Keratinocyte (primary cell): ENCODE measurements at regions not wholly inside any gene's neighbourhood (a gene's known extent, or its start where the extent isn't known, plus 50 kb on each side); places are given as distances from the start of the nearest gene placed in this dataset.
"Not testable (repeated sequence)": the region's sequence is repeated elsewhere in the genome, so short reads cannot be mapped to it uniquely, and the experiment has no call there.

ENCODE experiments used
- DNase-seq: peaks from one replicate; pipeline ENCODE4 v3.0.0-alpha.2; 2011; ENCODE audit warnings: low read depth, missing footprints, low spot score
- FAIRE-seq: peaks from 2 replicates; lab custom pipeline; 2011; peaks lifted over from hg19 to GRCh38; lab: Jason Lieb, UNC
- H2AFZ ChIP-seq: 2 replicates; pipeline ENCODE4 v1.6.0; 2012; ENCODE audit warnings: low read length, control low read depth, inconsistent platforms; ENCODE audit not compliant: control insufficient read depth
- H3K27ac ChIP-seq: 2 replicates; pipeline ENCODE4 v1.5.1; 2011; ENCODE audit warnings: low read length; ENCODE audit not compliant: control insufficient read depth, insufficient read depth
- H3K27me3 ChIP-seq: 3 replicates; pipeline ENCODE4 v1.6.0; 2011; ENCODE audit warnings: low read length; ENCODE audit not compliant: control insufficient read depth, insufficient read depth; ENCODE audit errors: extremely low read depth
- H3K36me3 ChIP-seq, 2 experiments: 2 replicates in 1 of 2; 3 replicates in 1 of 2; pipeline ENCODE4 v1.5.1; 2011; ENCODE audit warnings: low read length in 2 of 2, mild to moderate bottlenecking in 1 of 2; ENCODE audit not compliant: control insufficient read depth in 2 of 2, insufficient read depth in 2 of 2; ENCODE audit errors: extremely low read depth in 1 of 2
- H3K4me1 ChIP-seq: 3 replicates; pipeline ENCODE4 v1.5.1; 2011; ENCODE audit warnings: low read length; ENCODE audit not compliant: control insufficient read depth, insufficient read depth; ENCODE audit errors: extremely low read depth
- H3K4me2 ChIP-seq: 3 replicates; pipeline ENCODE4 v1.6.0; 2011; ENCODE audit warnings: low read depth, low read length; ENCODE audit not compliant: control insufficient read depth, insufficient read depth; ENCODE audit errors: extremely low read depth
- H3K4me3 ChIP-seq, 3 experiments: fragments of 200-600 bp in 1 of 3; sonication (generic) in 1 of 3; 2 replicates in 2 of 3; 3 replicates in 1 of 3; pipeline ENCODE4 v1.5.1; 2011 to 2016; ENCODE audit warnings: low read length in 3 of 3, mild to moderate bottlenecking in 3 of 3, control low read depth in 2 of 3, inconsistent platforms in 1 of 3, low read depth in 1 of 3, mixed read lengths in 1 of 3, mixed run types in 1 of 3, moderate library complexity in 1 of 3; ENCODE audit not compliant: control insufficient read depth in 2 of 3, insufficient read depth in 2 of 3; ENCODE audit errors: extremely low read depth in 1 of 3
- H3K79me2 ChIP-seq: 2 replicates; pipeline ENCODE4 v1.6.0; 2012; ENCODE audit warnings: low read length; ENCODE audit not compliant: control insufficient read depth, insufficient read depth
- H3K9ac ChIP-seq: 3 replicates; pipeline ENCODE4 v1.6.0; 2011; ENCODE audit warnings: low read length; ENCODE audit not compliant: control insufficient read depth, insufficient read depth; ENCODE audit errors: extremely low read depth
- H3K9me1 ChIP-seq: 3 replicates; pipeline ENCODE4 v1.6.0; 2011; ENCODE audit warnings: low read length; ENCODE audit not compliant: control insufficient read depth, insufficient read depth; ENCODE audit errors: extremely low read depth
- H3K9me3 ChIP-seq: 2 replicates; pipeline ENCODE4 v1.5.1; 2012; ENCODE audit warnings: low read depth, low read length; ENCODE audit not compliant: control insufficient read depth
- H4K20me1 ChIP-seq: 3 replicates; pipeline ENCODE4 v1.6.0; 2011; ENCODE audit warnings: low read length; ENCODE audit not compliant: control insufficient read depth, insufficient read depth; ENCODE audit errors: extremely low read depth
- CTCF ChIP-seq, 3 experiments: IDR thresholded peaks in 1 of 3; conservative IDR thresholded peaks in 1 of 3; optimal IDR thresholded peaks in 1 of 3; 2 replicates in 2 of 3; 3 replicates in 1 of 3; pipeline versions ENCODE3 to v1.5.1; 2011; ENCODE audit warnings: low read length in 3 of 3, mild to moderate bottlenecking in 3 of 3, moderate library complexity in 2 of 3, control low read depth in 1 of 3, inconsistent platforms in 1 of 3; ENCODE audit not compliant: insufficient read depth in 2 of 3; ENCODE audit errors: extremely low read depth in 1 of 3
- EZH2 ChIP-seq: IDR thresholded peaks from one replicate; pipeline ENCODE4 v1.6.1; 2012; ENCODE audit warnings: inconsistent platforms, mild to moderate bottlenecking, low read length, moderate library complexity
- dilution Hi-C: fragments of 300-500 bp; cut with MboI; formaldehyde crosslinking; loops from one replicate; pipeline ENCODE4 v1.7.0; 2020; ENCODE audit warnings: low sequenced_read_pairs; ENCODE audit not compliant: extremely low pct_ligation_motif_present

- dilution Hi-C loops = no loop called here
- no peak for FAIRE-seq
- H3K9me3 ChIP-seq = peaks cover 10% of the 10 kb centered on the region
Observed at GRCh38 chrX:953879-954482, 258.5 kb downstream of the CRLF2 start.

GRCh38 chrX:952816-953215 is 259.6 kb downstream of the CRLF2 start:
- Histone ChIP-seq H3K9ac (no peak overlapping the region), H3K4me1 (no peaks in the 10 kb centered on the region), H3K27ac (no peak overlapping the region), H4K20me1 (no peaks in the 10 kb centered on the region), H3K9me1 (no peaks in the 10 kb centered on the region), H3K9me3 (peaks cover 11% of the 10 kb centered on the region), H3K4me3 (no peak overlapping the region), H3K79me2 (no peaks in the 10 kb centered on the region), H3K27me3 (no peaks in the 10 kb centered on the region), H2AFZ (no peak overlapping the region), H3K36me3 (no peaks in the 10 kb centered on the region), H3K4me2 (no peak overlapping the region)
- FAIRE-seq = no peak
- no peak for TF ChIP-seq CTCF (optimal IDR thresholded peaks at IDR 0.05 in 1 of 3, IDR thresholded peaks at IDR 0.05 in 1 of 3, conservative IDR thresholded peaks at IDR 0.05 in 1 of 3; ENCODE audit: extremely low read depth in 1 of 3, insufficient read depth in 2 of 3, low read length in 3 of 3)
- no peak for DNase-seq
- dilution Hi-C loops = no loop called here

More at GRCh38 chrX:953879-954482, 258.5 kb downstream of the CRLF2 start:
- H3K27me3 ChIP-seq = no peaks in the 10 kb centered on the region
- H3K4me2 ChIP-seq = no peak overlapping the region
- H3K36me3 ChIP-seq = no peaks in the 10 kb centered on the region
- DNase-seq = no peak
- H3K27ac ChIP-seq = no peak overlapping the region
- H2AFZ ChIP-seq = no peak overlapping the region
- no peaks in the 10 kb centered on the region for H3K79me2 ChIP-seq
- H3K4me1 ChIP-seq = no peaks in the 10 kb centered on the region
- no peaks in the 10 kb centered on the region for H4K20me1 ChIP-seq
- TF ChIP-seq EZH2 (no peak), CTCF (optimal IDR thresholded peaks at IDR 0.05 in 1 of 3, IDR thresholded peaks at IDR 0.05 in 1 of 3, conservative IDR thresholded peaks at IDR 0.05 in 1 of 3; ENCODE audit: extremely low read depth in 1 of 3, insufficient read depth in 2 of 3, low read length in 3 of 3) (no peak)
- no peak overlapping the region for H3K4me3 ChIP-seq
- H3K9me1 ChIP-seq = no peaks in the 10 kb centered on the region
- no peak overlapping the region for H3K9ac ChIP-seq

- H3K9me1 ChIP-seq, H3K4me1 ChIP-seq, H2AFZ ChIP-seq, H3K36me3 ChIP-seq, H4K20me1 ChIP-seq, H3K4me3 ChIP-seq, H3K27me3 ChIP-seq, FAIRE-seq, H3K79me2 ChIP-seq, H3K4me2 ChIP-seq, H3K9ac ChIP-seq, H3K9me3 ChIP-seq, DNase-seq, dilution Hi-C loops, H3K27ac ChIP-seq: not testable (repeated sequence)
Observed at GRCh38 chrX:947262-947661, 265.2 kb downstream of the CRLF2 start.
